OCI-LY3 (cell line): ENCODE measurements at regions not wholly inside any gene's neighbourhood (a gene's known extent, or its start where the extent isn't known, plus 50 kb on each side); places are given as distances from the start of the nearest gene placed in this dataset.

Experiments used
- CTCF ChIP-seq: fragments of 200-600, 300-600 bp; sonication (generic); IDR thresholded peaks from 2 replicates; pipeline ENCODE4 v1.5.1; 2014; ENCODE audit warnings: antibody characterized with exemption, low read length, low read depth
- EZH2phosphoT487 ChIP-seq: fragments of 200-600 bp; shearing (Covaris generic); IDR thresholded peaks from 2 replicates; pipeline ENCODE4 v1.6.1; 2018; ENCODE audit warnings: antibody characterized with exemption, mixed run types, low read depth

- no peak for TF ChIP-seq CTCF
- no peak for TF ChIP-seq EZH2phosphoT487
Observed at GRCh38 chr13:83166550-83166949, 715.7 kb downstream of the SLITRK1 start.
